Common myeloid progenitor, CD34-positive (primary cell): ENCODE measurements at regions not wholly inside any gene's neighbourhood (a gene's known extent, or its start where the extent isn't known, plus 50 kb on each side); places are given as distances from the start of the nearest gene placed in this dataset.

ENCODE experiments used
- CTCF ChIA-PET: fragments of 350-600 bp; sonication (Branson Sonifier 250); formaldehyde crosslinking; loops from one replicate; lab custom pipeline; 2021; ENCODE audit warnings: antibody characterized with exemption; lab: Charles Lee
- POLR2A ChIA-PET: fragments of 350-600 bp; sonication (Branson Sonifier 250); formaldehyde crosslinking; loops from one replicate; lab custom pipeline; 2021; ENCODE audit warnings: antibody characterized with exemption; lab: Charles Lee
- DNase-seq, 3 donors: peaks; one replicate each; pipeline versions ENCODE4 v3.0.0 to v3.0.0-alpha.2; 2013
- H3K27ac ChIP-seq, 2 experiments: 1 replicate in 1 of 2; 2 replicates in 1 of 2; pipeline ENCODE4 v1.7.0; 2013; ENCODE audit warnings: inconsistent platforms in 2 of 2, low read length in 2 of 2, mild to moderate bottlenecking in 2 of 2, low read depth in 1 of 2, moderate library complexity in 1 of 2; ENCODE audit not compliant: severe bottlenecking in 2 of 2, insufficient read depth in 1 of 2, poor library complexity in 1 of 2
- H3K27me3 ChIP-seq, 5 experiments: replicated peaks in 2 of 5; 1 replicate in 3 of 5; 2 replicates in 2 of 5; pipeline versions ENCODE4 v1.6.1 to v1.7.0; 2013; ENCODE audit warnings: low read length in 4 of 5, mild to moderate bottlenecking in 2 of 5, moderate library complexity in 2 of 5, inconsistent platforms in 1 of 5; ENCODE audit not compliant: insufficient read depth in 5 of 5, control insufficient read depth in 4 of 5
- H3K36me3 ChIP-seq, 4 experiments: 1 replicate in 2 of 4; 2 replicates in 2 of 4; pipeline versions ENCODE4 v1.6.1 to v1.7.0; 2013; ENCODE audit warnings: low read length in 3 of 4, control low read depth in 1 of 4, mild to moderate bottlenecking in 1 of 4; ENCODE audit not compliant: control insufficient read depth in 4 of 4, insufficient read depth in 4 of 4
- H3K4me1 ChIP-seq, 4 experiments: 1 replicate in 3 of 4; 2 replicates in 1 of 4; pipeline versions ENCODE4 v1.6.1 to v1.7.1; 2013; ENCODE audit warnings: low read length in 3 of 4, mild to moderate bottlenecking in 3 of 4, control low read depth in 1 of 4, inconsistent platforms in 1 of 4, moderate library complexity in 1 of 4; ENCODE audit not compliant: control insufficient read depth in 4 of 4, insufficient read depth in 4 of 4; ENCODE audit errors: control extremely low read depth in 1 of 4
- H3K4me3 ChIP-seq, 7 experiments: 1 replicate in 4 of 7; 2 replicates in 3 of 7; pipeline versions ENCODE4 v1.5.1 to v1.7.0; 2013; ENCODE audit warnings: mild to moderate bottlenecking in 7 of 7, low read length in 6 of 7, moderate library complexity in 6 of 7, inconsistent platforms in 2 of 7, low read depth in 2 of 7, control low read depth in 1 of 7; ENCODE audit not compliant: insufficient read depth in 4 of 7, control insufficient read depth in 1 of 7; ENCODE audit errors: extremely low read depth in 1 of 7
- H3K9me3 ChIP-seq, 5 experiments: 1 replicate in 4 of 5; 2 replicates in 1 of 5; pipeline versions ENCODE4 v1.6.1 to v1.7.1; 2013; ENCODE audit warnings: low read length in 4 of 5, mild to moderate bottlenecking in 2 of 5, inconsistent platforms in 1 of 5, low read depth in 1 of 5, moderate library complexity in 1 of 5; ENCODE audit not compliant: control insufficient read depth in 4 of 5, insufficient read depth in 2 of 5; ENCODE audit errors: control extremely low read depth in 1 of 5
- WGBS: methylation state at CpG from one replicate; pipeline ENCODE4 v1.1.5; 2013; ENCODE audit not compliant: insufficient coverage; 5-methylcytosine and 5-hydroxymethylcytosine counted together

GRCh38 chr3:159319156-159319555 is 517.3 kb downstream of the MFSD1 start:
- no peaks in the 10 kb centered on the region for H3K4me1 ChIP-seq
- H3K36me3 ChIP-seq = no peaks in the 10 kb centered on the region
- ChIA-PET POLR2A (no interaction called here), CTCF (no interaction called here)
- peaks cover 0 to 2% (median 0%) of the 10 kb centered on the region in 5 experiments for H3K9me3 ChIP-seq
- peaks cover 0 to 1% (median 0%) of the 10 kb centered on the region in 5 experiments for H3K27me3 ChIP-seq
- DNase-seq = no peak
- no peak overlapping the region for H3K4me3 ChIP-seq
- no peak overlapping the region for H3K27ac ChIP-seq

GRCh38 chr3:159322322-159322939 is 520.6 kb downstream of the MFSD1 start:
- ChIA-PET CTCF (interaction anchor here (0.6 to 3.1 kb wide), 5 partner anchors 9 to 1156 kb away, joined by 3 to 34 read pairs (median 3); no protein-coding TSS in a partner anchor), POLR2A (no interaction called here)
- Histone ChIP-seq H3K27me3 (peaks cover 0 to 1% (median 0%) of the 10 kb centered on the region in 5 experiments), H3K4me3 (no peak overlapping the region), H3K9me3 (peaks cover 0 to 2% (median 0%) of the 10 kb centered on the region in 5 experiments), H3K27ac (no peak overlapping the region), H3K36me3 (no peaks in the 10 kb centered on the region), H3K4me1 (no peaks in the 10 kb centered on the region)
- WGBS = no CpG with 5 or more reads among the region's 8 CpGs
- DNase-seq = peak; percentile 18 to 49 (median 37)

DNA sequence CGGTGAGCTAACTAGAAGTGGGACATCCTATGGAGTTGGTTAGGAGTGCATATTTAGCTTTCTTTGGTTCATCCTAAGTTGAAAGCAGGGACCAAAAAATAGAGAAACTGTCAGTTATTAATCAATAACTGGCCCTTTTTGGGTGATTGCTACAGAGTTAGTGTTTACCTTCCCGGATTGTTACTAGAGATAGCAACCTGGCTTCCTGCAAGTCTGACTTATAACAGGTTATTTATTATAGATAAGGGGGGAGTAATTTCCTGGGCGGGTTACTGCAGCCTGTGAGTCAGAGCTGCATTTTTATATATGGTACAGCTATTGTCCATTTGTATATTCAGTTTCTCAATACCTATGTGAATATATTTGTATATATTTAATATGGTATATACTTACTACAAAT is 522.0 kb downstream of the MFSD1 start:
- Histone ChIP-seq H3K4me1 (no peaks in the 10 kb centered on the region), H3K9me3 (peaks cover 0 to 2% (median 0%) of the 10 kb centered on the region in 5 experiments), H3K27me3 (peaks cover 0 to 2% (median 0%) of the 10 kb centered on the region in 5 experiments), H3K27ac (no peak overlapping the region), H3K4me3 (no peak overlapping the region), H3K36me3 (no peaks in the 10 kb centered on the region)
- DNase-seq = no peak
- CTCF ChIA-PET = interaction anchor here (3.1 kb wide), 1 partner anchor 482 kb away, joined by 34 read pairs; no protein-coding TSS in a partner anchor
- POLR2A ChIA-PET = no interaction called here
- WGBS = 100% methylated on average over 1 of the region's 3 CpGs

DNA sequence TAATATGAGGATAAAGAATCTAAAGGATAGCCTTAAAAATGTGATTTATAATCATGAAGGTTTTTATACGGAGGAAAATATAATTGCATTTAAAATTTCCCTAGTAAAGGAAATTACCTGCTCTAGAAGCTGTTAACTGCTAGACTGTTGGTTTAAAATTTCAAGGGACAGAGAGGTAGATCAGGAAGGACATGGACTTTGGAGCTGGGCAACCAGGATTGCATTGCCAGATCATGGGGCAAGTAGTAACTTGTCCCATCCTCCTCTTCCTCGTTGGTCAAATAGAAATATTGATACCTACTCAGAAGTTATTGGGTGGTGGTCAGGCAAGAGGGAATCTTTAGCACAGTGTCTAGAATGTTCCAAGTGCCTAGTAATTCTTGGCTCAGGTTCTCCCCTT is 525.1 kb downstream of the MFSD1 start:
- peaks cover 0 to 2% (median 0%) of the 10 kb centered on the region in 5 experiments for H3K9me3 ChIP-seq
- H3K4me1 ChIP-seq = no peaks in the 10 kb centered on the region
- H3K36me3 ChIP-seq = no peaks in the 10 kb centered on the region
- DNase-seq = no peak
- CTCF ChIA-PET = interaction anchor here (1.4 kb wide), 1 partner anchor 478 kb away, joined by 3 read pairs; no protein-coding TSS in a partner anchor
- H3K4me3 ChIP-seq = no peak overlapping the region
- H3K27ac ChIP-seq = no peak overlapping the region
- WGBS = no CpG with 5 or more reads among the region's 2 CpGs
- POLR2A ChIA-PET = no interaction called here
- H3K27me3 ChIP-seq = peaks cover 0 to 2% (median 0%) of the 10 kb centered on the region in 5 experiments

- no peaks in the 10 kb centered on the region for H3K36me3 ChIP-seq
- ChIA-PET POLR2A (no interaction called here), CTCF (no interaction called here)
- H3K27me3 ChIP-seq = peaks cover 0 to 2% (median 0%) of the 10 kb centered on the region in 5 experiments
- H3K9me3 ChIP-seq = no peaks in the 10 kb centered on the region
- no peak for DNase-seq
- no peaks in the 10 kb centered on the region for H3K4me1 ChIP-seq
- no peak overlapping the region for H3K27ac ChIP-seq
- no peak overlapping the region for H3K4me3 ChIP-seq
Measured at GRCh38 chr3:159332535-159333099, 530.8 kb downstream of the MFSD1 start.

DNA sequence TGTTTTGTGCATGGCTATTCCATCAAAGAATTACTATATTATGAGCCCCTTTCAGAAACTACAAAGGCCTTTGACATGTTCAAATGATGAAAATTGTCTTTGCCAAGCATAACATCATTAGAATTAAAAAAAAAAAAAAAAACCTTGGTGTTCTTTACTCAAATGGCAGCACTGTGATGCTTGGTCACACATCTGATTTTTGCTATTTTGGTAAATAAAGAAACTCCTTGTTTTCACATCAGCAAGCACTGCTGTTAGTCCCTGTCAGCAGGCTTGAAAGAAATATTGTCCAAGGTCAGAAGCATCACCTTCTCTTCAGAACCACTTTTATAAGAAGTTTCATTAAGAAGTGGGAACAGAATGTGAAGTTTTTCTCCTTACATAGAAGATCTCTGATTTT is 537.3 kb downstream of the MFSD1 start:
- no peaks in the 10 kb centered on the region for H3K4me1 ChIP-seq
- H3K9me3 ChIP-seq = peaks cover 0 to 6% (median 0%) of the 10 kb centered on the region in 5 experiments
- DNase-seq = no peak
- ChIA-PET CTCF (no interaction called here), POLR2A (no interaction called here)
- H3K27ac ChIP-seq = no peak overlapping the region
- no peak overlapping the region for H3K4me3 ChIP-seq
- H3K36me3 ChIP-seq = no peaks in the 10 kb centered on the region
- H3K27me3 ChIP-seq = no peaks in the 10 kb centered on the region

- H3K4me1 ChIP-seq = no peaks in the 10 kb centered on the region
- H3K27me3 ChIP-seq = no peaks in the 10 kb centered on the region
- 84% methylated on average over 3 of the region's 3 CpGs for WGBS
- H3K4me3 ChIP-seq = no peak overlapping the region
- H3K36me3 ChIP-seq = no peaks in the 10 kb centered on the region
- ChIA-PET POLR2A (no interaction called here), CTCF (no interaction called here)
- no peak for DNase-seq
- no peak overlapping the region for H3K27ac ChIP-seq
- H3K9me3 ChIP-seq = peaks cover 0 to 6% (median 0%) of the 10 kb centered on the region in 5 experiments
Measured at GRCh38 chr3:159340877-159341500, 539.1 kb downstream of the MFSD1 start.
